Neural cell (in vitro differentiated cells): ENCODE measurements at regions not wholly inside any gene's neighbourhood (a gene's known extent, or its start where the extent isn't known, plus 50 kb on each side); places are given as distances from the start of the nearest gene placed in this dataset.

ENCODE experiments used
- SMC3 ChIP-seq: fragments of 450-650 bp; conservative IDR thresholded peaks from 2 replicates; pipeline ENCODE4 v1.6.1; 2014; ENCODE audit warnings: antibody characterized with exemption, mild to moderate bottlenecking, moderate library complexity; ENCODE audit not compliant: poor library complexity
- TF ChIP-seq, protein P1 (sequence below): fragments of 450-650 bp; IDR thresholded peaks from 2 replicates; pipeline ENCODE4 v1.5.1; 2014; ENCODE audit warnings: antibody characterized with exemption, mild to moderate bottlenecking, moderate library complexity; ENCODE audit not compliant: poor library complexity, severe bottlenecking
- TF ChIP-seq, protein P2 (sequence below): IDR thresholded peaks from 2 replicates; pipeline ENCODE4 v1.6.1; 2012; ENCODE audit warnings: borderline replicate concordance

DNA sequence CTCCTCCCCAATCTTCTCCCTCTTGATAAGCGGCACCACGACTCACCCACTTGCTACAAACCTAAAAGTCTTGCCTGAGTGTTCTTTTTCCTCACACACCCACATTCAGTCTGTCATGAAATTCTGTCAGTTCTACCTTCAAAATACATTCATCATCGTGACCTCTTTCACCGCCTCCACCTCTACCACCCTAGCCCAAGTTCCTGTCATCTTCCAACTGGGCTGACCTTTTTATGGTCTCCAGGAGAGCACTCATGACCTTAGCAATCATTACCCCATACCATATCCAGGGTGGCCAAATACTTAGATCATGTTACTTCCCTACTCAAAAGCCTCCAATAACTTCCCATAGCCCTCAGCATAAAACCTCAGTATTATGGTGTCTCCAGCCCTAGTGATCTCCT is 110.4 kb upstream of the TSC22D1 start:
- TF ChIP-seq, protein P1, sequence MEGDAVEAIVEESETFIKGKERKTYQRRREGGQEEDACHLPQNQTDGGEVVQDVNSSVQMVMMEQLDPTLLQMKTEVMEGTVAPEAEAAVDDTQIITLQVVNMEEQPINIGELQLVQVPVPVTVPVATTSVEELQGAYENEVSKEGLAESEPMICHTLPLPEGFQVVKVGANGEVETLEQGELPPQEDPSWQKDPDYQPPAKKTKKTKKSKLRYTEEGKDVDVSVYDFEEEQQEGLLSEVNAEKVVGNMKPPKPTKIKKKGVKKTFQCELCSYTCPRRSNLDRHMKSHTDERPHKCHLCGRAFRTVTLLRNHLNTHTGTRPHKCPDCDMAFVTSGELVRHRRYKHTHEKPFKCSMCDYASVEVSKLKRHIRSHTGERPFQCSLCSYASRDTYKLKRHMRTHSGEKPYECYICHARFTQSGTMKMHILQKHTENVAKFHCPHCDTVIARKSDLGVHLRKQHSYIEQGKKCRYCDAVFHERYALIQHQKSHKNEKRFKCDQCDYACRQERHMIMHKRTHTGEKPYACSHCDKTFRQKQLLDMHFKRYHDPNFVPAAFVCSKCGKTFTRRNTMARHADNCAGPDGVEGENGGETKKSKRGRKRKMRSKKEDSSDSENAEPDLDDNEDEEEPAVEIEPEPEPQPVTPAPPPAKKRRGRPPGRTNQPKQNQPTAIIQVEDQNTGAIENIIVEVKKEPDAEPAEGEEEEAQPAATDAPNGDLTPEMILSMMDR = no peak
- no peak for TF ChIP-seq SMC3
- TF ChIP-seq, protein P2, sequence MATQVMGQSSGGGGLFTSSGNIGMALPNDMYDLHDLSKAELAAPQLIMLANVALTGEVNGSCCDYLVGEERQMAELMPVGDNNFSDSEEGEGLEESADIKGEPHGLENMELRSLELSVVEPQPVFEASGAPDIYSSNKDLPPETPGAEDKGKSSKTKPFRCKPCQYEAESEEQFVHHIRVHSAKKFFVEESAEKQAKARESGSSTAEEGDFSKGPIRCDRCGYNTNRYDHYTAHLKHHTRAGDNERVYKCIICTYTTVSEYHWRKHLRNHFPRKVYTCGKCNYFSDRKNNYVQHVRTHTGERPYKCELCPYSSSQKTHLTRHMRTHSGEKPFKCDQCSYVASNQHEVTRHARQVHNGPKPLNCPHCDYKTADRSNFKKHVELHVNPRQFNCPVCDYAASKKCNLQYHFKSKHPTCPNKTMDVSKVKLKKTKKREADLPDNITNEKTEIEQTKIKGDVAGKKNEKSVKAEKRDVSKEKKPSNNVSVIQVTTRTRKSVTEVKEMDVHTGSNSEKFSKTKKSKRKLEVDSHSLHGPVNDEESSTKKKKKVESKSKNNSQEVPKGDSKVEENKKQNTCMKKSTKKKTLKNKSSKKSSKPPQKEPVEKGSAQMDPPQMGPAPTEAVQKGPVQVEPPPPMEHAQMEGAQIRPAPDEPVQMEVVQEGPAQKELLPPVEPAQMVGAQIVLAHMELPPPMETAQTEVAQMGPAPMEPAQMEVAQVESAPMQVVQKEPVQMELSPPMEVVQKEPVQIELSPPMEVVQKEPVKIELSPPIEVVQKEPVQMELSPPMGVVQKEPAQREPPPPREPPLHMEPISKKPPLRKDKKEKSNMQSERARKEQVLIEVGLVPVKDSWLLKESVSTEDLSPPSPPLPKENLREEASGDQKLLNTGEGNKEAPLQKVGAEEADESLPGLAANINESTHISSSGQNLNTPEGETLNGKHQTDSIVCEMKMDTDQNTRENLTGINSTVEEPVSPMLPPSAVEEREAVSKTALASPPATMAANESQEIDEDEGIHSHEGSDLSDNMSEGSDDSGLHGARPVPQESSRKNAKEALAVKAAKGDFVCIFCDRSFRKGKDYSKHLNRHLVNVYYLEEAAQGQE = no peak
